Thoracic aorta (tissue), 2 donors: ENCODE measurements at regions not wholly inside any gene's neighbourhood (a gene's known extent, or its start where the extent isn't known, plus 50 kb on each side); places are given as distances from the start of the nearest gene placed in this dataset.
"Not testable (repeated sequence)": the region's sequence is repeated elsewhere in the genome, so short reads cannot be mapped to it uniquely, and the experiment has no call there.

Source experiments
- ATAC-seq: fragments of 150-250 bp; one replicate; pipeline ENCODE4 v1.8.0; 2017; ENCODE audit warnings: low read depth; ENCODE audit not compliant: insufficient number of reproducible peaks, low FRiP score
- DNase-seq: peaks from one replicate; pipeline ENCODE4 v3.0.0-alpha.2; 2020; ENCODE audit warnings: low spot score
- H3K27ac ChIP-seq, 2 donors: fragments of 200-600 bp; sonication (generic); 1 replicate in 1 of 2; 2 replicates in 1 of 2; pipeline ENCODE4 v1.5.1; 2016; ENCODE audit warnings: mild to moderate bottlenecking in 2 of 2, moderate library complexity in 2 of 2
- H3K27me3 ChIP-seq: fragments of 200-600 bp; sonication (generic); replicated peaks from 2 replicates; pipeline ENCODE4 v1.6.0; 2016; ENCODE audit warnings: mild to moderate bottlenecking; ENCODE audit not compliant: insufficient read depth
- H3K36me3 ChIP-seq: fragments of 200-600 bp; sonication (generic); one replicate; pipeline ENCODE4 v1.5.1; 2016
- H3K4me1 ChIP-seq, 2 donors: fragments of 200-600 bp; sonication (generic); 1 replicate in 1 of 2; 2 replicates in 1 of 2; pipeline versions ENCODE4 v1.5.1 to v1.6.0; 2016; ENCODE audit warnings: low read depth in 2 of 2, mild to moderate bottlenecking in 1 of 2; ENCODE audit not compliant: control insufficient read depth in 1 of 2
- H3K4me3 ChIP-seq: fragments of 200-600 bp; sonication (generic); 2 replicates; pipeline ENCODE4 v1.5.1; 2016; ENCODE audit warnings: mild to moderate bottlenecking
- H3K9me3 ChIP-seq: fragments of 200-600 bp; sonication (generic); 2 replicates; pipeline ENCODE4 v1.5.1; 2016
- CTCF ChIP-seq: fragments of 200-600 bp; sonication (generic); IDR thresholded peaks from one replicate; pipeline ENCODE4 v1.5.1; 2019; ENCODE audit warnings: antibody characterized with exemption

- H3K9me3 ChIP-seq = no peaks in the 10 kb centered on the region
- no peaks in the 10 kb centered on the region for H3K4me1 ChIP-seq
- no peak for TF ChIP-seq CTCF
- no peak overlapping the region for H3K4me3 ChIP-seq
- ATAC-seq (no peak), DNase-seq (no peak)
- no peaks in the 10 kb centered on the region for H3K36me3 ChIP-seq
- H3K27me3 ChIP-seq = no peaks in the 10 kb centered on the region
- H3K27ac ChIP-seq = no peak overlapping the region
These were observed 2036.0 kb upstream of the C9orf72 start for GRCh38 chr9:29609282-29609681.

DNA sequence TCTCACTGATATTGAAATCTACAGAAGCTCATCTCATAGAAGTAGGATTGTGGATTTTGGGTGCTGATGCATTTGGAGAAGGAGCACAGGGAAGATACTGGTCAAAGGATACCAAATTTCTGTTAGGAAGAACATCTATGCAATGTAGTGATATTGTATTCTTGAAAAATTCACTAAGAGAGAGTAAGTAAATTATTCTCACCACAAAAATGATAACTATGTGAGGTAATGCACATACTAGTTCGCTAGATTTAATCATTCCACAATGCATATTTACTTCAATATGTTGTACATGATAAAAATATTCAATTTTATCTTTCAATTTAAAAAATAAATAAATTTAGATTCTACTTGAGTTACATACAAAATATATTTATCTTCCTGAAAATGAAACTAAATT, 2040.5 kb upstream of the C9orf72 start:
- H3K36me3 ChIP-seq = no peaks in the 10 kb centered on the region
- ATAC-seq (no peak), DNase-seq (no peak)
- no peak overlapping the region for H3K4me3 ChIP-seq
- H3K9me3 ChIP-seq = no peaks in the 10 kb centered on the region
- TF ChIP-seq CTCF = no peak
- no peaks in the 10 kb centered on the region for H3K4me1 ChIP-seq
- no peaks in the 10 kb centered on the region for H3K27me3 ChIP-seq
- H3K27ac ChIP-seq = no peak overlapping the region

DNA sequence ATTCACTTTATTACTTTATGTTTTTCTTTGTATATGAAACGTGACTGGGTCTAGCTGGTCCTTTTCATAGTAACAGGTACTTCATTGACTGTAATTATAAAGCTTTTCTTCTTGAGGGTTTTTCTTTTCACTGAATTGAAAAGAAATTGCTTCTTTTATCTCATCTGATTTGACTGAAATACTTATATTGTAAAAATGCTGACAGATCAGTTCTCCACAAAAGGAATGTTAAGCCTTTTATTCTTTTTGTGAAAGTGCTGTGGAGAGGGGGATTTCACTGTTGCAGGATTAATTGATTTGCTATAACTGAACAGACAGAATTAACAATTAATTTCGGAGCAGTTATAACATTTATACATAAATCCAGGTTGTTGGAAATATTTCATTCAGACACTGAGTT, 2043.6 kb upstream of the C9orf72 start:
- no peak overlapping the region for H3K27ac ChIP-seq
- ATAC-seq (no peak), DNase-seq (no peak)
- no peak for TF ChIP-seq CTCF
- no peaks in the 10 kb centered on the region for H3K9me3 ChIP-seq
- H3K27me3 ChIP-seq = no peaks in the 10 kb centered on the region
- H3K4me1 ChIP-seq = no peaks in the 10 kb centered on the region
- H3K36me3 ChIP-seq = no peaks in the 10 kb centered on the region
- H3K4me3 ChIP-seq = no peak overlapping the region

- no peaks in the 10 kb centered on the region for H3K27me3 ChIP-seq
- no peak overlapping the region for H3K27ac ChIP-seq
- TF ChIP-seq CTCF = no peak
- ATAC-seq = no peak
- DNase-seq = no peak
- no peaks in the 10 kb centered on the region for H3K9me3 ChIP-seq
- no peaks in the 10 kb centered on the region for H3K4me1 ChIP-seq
- no peak overlapping the region for H3K4me3 ChIP-seq
- H3K36me3 ChIP-seq = no peaks in the 10 kb centered on the region
These were observed 2052.0 kb upstream of the C9orf72 start for GRCh38 chr9:29625292-29625731.

- Histone ChIP-seq H3K4me3 (no peak overlapping the region), H3K4me1 (no peaks in the 10 kb centered on the region), H3K36me3 (no peaks in the 10 kb centered on the region), H3K27me3 (no peaks in the 10 kb centered on the region), H3K27ac (no peak overlapping the region), H3K9me3 (no peaks in the 10 kb centered on the region)
- no peak for TF ChIP-seq CTCF
- DNase-seq = no peak
- ATAC-seq = no peak
These were observed 2052.7 kb upstream of the C9orf72 start for GRCh38 chr9:29625931-29626330.

DNA sequence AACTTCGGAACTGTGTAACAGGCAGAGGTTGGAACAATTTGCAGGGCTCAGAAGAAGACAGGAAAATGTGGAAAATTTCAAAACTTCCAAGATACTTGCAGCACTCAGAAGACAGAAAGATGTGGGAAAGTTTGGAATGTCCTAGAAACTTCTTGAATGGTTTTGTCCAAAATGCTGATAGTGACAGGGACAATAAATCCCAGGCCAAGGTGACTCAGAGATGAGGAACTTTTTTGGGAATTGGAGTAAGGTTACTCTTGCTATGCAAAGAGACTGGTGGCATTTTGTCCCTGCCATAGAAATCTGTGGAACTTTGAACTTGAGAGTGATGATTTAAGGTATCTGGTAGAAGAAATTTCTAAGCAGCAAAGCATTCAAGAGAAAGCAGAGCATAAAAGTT, 2055.6 kb upstream of the C9orf72 start:
- not testable (repeated sequence) for H3K4me3 ChIP-seq, H3K36me3 ChIP-seq, ATAC-seq, H3K4me1 ChIP-seq, H3K9me3 ChIP-seq, H3K27me3 ChIP-seq, H3K27ac ChIP-seq, DNase-seq
